ENCODE measurements at regions not wholly inside any gene's neighbourhood (a gene's known extent, or its start where the extent isn't known, plus 50 kb on each side); places are given as distances from the start of the nearest gene placed in this dataset.

- TF ChIP-seq POLR2A (IDR thresholded peaks at IDR 0.05; ENCODE audit: low read depth, low read length) (no peak), POLR2AphosphoS5 (IDR thresholded peaks at IDR 0.05; ENCODE audit: insufficient read depth, low read depth, low read length) (no peak), CTCF (IDR thresholded peaks at IDR 0.05; ENCODE audit: extremely low read depth in 1 of 2, insufficient read depth in 1 of 2, low read depth in 1 of 2, low read length in 2 of 2) (no peak), MYC (IDR thresholded peaks at IDR 0.05; ENCODE audit: low read depth, low read length) (no peak), JUN (IDR thresholded peaks at IDR 0.05; ENCODE audit: borderline replicate concordance, insufficient read depth, insufficient read length, low read depth) (no peak), GATA2 (IDR thresholded peaks at IDR 0.05; ENCODE audit: insufficient read depth, insufficient read length, low read depth, low read length) (no peak), FOS (IDR thresholded peaks at IDR 0.05; ENCODE audit: borderline replicate concordance, insufficient read depth, low read length) (no peak)
These were observed 204.8 kb downstream of the HDGFL1 start for GRCh38 chr6:22774129-22774528.
